Large intestine (tissue), 3 donors: ENCODE measurements at regions not wholly inside any gene's neighbourhood (a gene's known extent, or its start where the extent isn't known, plus 50 kb on each side); places are given as distances from the start of the nearest gene placed in this dataset.
A peak's percentile ranks its signal among the peaks of the same experiment; 100 is the strongest.
"Not testable (repeated sequence)": the region's sequence is repeated elsewhere in the genome, so short reads cannot be mapped to it uniquely, and the experiment has no call there.

ENCODE experiments used
- DNase-seq, 2 donors: peaks; one replicate each; pipeline versions ENCODE4 v3.0.0 to v3.0.0-alpha.2; 2013
- H3K27ac ChIP-seq: one replicate; pipeline ENCODE4 v1.5.1; 2013; ENCODE audit warnings: low read length
- H3K27me3 ChIP-seq: 2 replicates; pipeline ENCODE4 v1.6.1; 2013; ENCODE audit warnings: low read length; ENCODE audit not compliant: control insufficient read depth, insufficient read depth
- H3K36me3 ChIP-seq: 2 replicates; pipeline ENCODE4 v1.6.1; 2013; ENCODE audit warnings: low read length; ENCODE audit not compliant: control insufficient read depth, insufficient read depth
- H3K4me1 ChIP-seq: one replicate; pipeline ENCODE4 v1.6.1; 2013; ENCODE audit warnings: low read length; ENCODE audit not compliant: control insufficient read depth, insufficient read depth
- H3K4me3 ChIP-seq: one replicate; pipeline ENCODE4 v1.5.1; 2013; ENCODE audit warnings: low read length
- H3K9me3 ChIP-seq: one replicate; pipeline ENCODE4 v1.6.1; 2013; ENCODE audit warnings: mild to moderate bottlenecking, low read depth, low read length, moderate library complexity; ENCODE audit not compliant: control insufficient read depth
- WGBS: methylation state at CpG from one replicate; pipeline ENCODE4 v1.1.5; 2013; ENCODE audit warnings: low lambda C conversion rate; ENCODE audit not compliant: insufficient coverage; 5-methylcytosine and 5-hydroxymethylcytosine counted together

GRCh38 chr21:35812679-35813078 is 247.6 kb downstream of the SETD4 start:
- DNase-seq = no peak
- 96% methylated on average over 7 of the region's 9 CpGs for WGBS
- Histone ChIP-seq H3K27me3 (no peaks in the 10 kb centered on the region), H3K27ac (no peak overlapping the region), H3K4me3 (no peak overlapping the region), H3K36me3 (no peaks in the 10 kb centered on the region), H3K9me3 (no peaks in the 10 kb centered on the region), H3K4me1 (no peaks in the 10 kb centered on the region)

- no peaks in the 10 kb centered on the region for H3K36me3 ChIP-seq
- H3K4me3 ChIP-seq = no peak overlapping the region
- no peaks in the 10 kb centered on the region for H3K9me3 ChIP-seq
- peak; percentile 54 to 85 for DNase-seq
- no peaks in the 10 kb centered on the region for H3K27me3 ChIP-seq
- H3K27ac ChIP-seq = peak overlapping the region; percentile 1
- 37% methylated on average over 2 of the region's 10 CpGs for WGBS
- H3K4me1 ChIP-seq = no peaks in the 10 kb centered on the region
Measured at GRCh38 chr21:35811191-35811806, 249.0 kb downstream of the SETD4 start.

GRCh38 chr21:35810431-35810970 is 249.8 kb downstream of the SETD4 start:
- H3K4me1 ChIP-seq = no peaks in the 10 kb centered on the region
- no peaks in the 10 kb centered on the region for H3K36me3 ChIP-seq
- H3K27ac ChIP-seq = no peak overlapping the region
- H3K4me3 ChIP-seq = no peak overlapping the region
- WGBS = no CpG with 5 or more reads among the region's 7 CpGs
- H3K9me3 ChIP-seq = no peaks in the 10 kb centered on the region
- H3K27me3 ChIP-seq = no peaks in the 10 kb centered on the region
- peak in 1 of 2 donors; percentile 14 for DNase-seq

GRCh38 chr21:35801391-35801790 is 258.9 kb downstream of the SETD4 start:
- no peaks in the 10 kb centered on the region for H3K36me3 ChIP-seq
- H3K9me3 ChIP-seq = no peaks in the 10 kb centered on the region
- no peak overlapping the region for H3K4me3 ChIP-seq
- peaks cover 5% of the 10 kb centered on the region for H3K4me1 ChIP-seq
- H3K27ac ChIP-seq = no peak overlapping the region
- H3K27me3 ChIP-seq = no peaks in the 10 kb centered on the region
- no peak for DNase-seq
- WGBS = no CpG with 5 or more reads among the region's 4 CpGs

GRCh38 chr21:35800796-35801385 is 259.4 kb downstream of the SETD4 start:
- not testable (repeated sequence) for H3K27me3 ChIP-seq, H3K27ac ChIP-seq, DNase-seq, H3K4me3 ChIP-seq, H3K36me3 ChIP-seq, H3K9me3 ChIP-seq, H3K4me1 ChIP-seq
- no CpG with 5 or more reads among the region's 9 CpGs for WGBS

GRCh38 chr21:35796844-35797243 is 263.5 kb downstream of the SETD4 start:
- peaks cover 15% of the 10 kb centered on the region for H3K4me1 ChIP-seq
- H3K4me3 ChIP-seq = no peak overlapping the region
- H3K27ac ChIP-seq = no peak overlapping the region
- peak in 1 of 2 donors; percentile 32 for DNase-seq
- WGBS = 0% methylated on average over 2 of the region's 2 CpGs
- H3K9me3 ChIP-seq = no peaks in the 10 kb centered on the region
- no peaks in the 10 kb centered on the region for H3K36me3 ChIP-seq
- H3K27me3 ChIP-seq = no peaks in the 10 kb centered on the region

- not testable (repeated sequence) for H3K36me3 ChIP-seq, H3K9me3 ChIP-seq, DNase-seq, H3K27ac ChIP-seq, H3K4me3 ChIP-seq, H3K27me3 ChIP-seq
- WGBS = no CpG with 5 or more reads among the region's 4 CpGs
- peaks cover 15% of the 10 kb centered on the region for H3K4me1 ChIP-seq
Measured at GRCh38 chr21:35794527-35794926, 265.8 kb downstream of the SETD4 start.

GRCh38 chr21:35792569-35793305 is 267.6 kb downstream of the SETD4 start:
- Histone ChIP-seq H3K27ac (peak overlapping the region; percentile 40), H3K9me3 (no peaks in the 10 kb centered on the region), H3K36me3 (no peaks in the 10 kb centered on the region), H3K4me3 (no peak overlapping the region), H3K4me1 (peaks cover 15% of the 10 kb centered on the region), H3K27me3 (no peaks in the 10 kb centered on the region)
- DNase-seq = peak in 1 of 2 donors; percentile 66
- 0% methylated on average over 2 of the region's 5 CpGs for WGBS

GRCh38 chr21:35791541-35792325 is 268.6 kb downstream of the SETD4 start:
- 89% methylated on average over 6 of the region's 10 CpGs for WGBS
- Histone ChIP-seq H3K4me3 (no peak overlapping the region), H3K4me1 (peaks cover 13% of the 10 kb centered on the region), H3K36me3 (no peaks in the 10 kb centered on the region), H3K27ac (no peak overlapping the region), H3K9me3 (no peaks in the 10 kb centered on the region), H3K27me3 (no peaks in the 10 kb centered on the region)
- DNase-seq = no peak

GRCh38 chr21:35783721-35784120 is 276.6 kb downstream of the SETD4 start:
- no peak for DNase-seq
- Histone ChIP-seq H3K4me3 (no peak overlapping the region), H3K27ac (no peak overlapping the region), H3K27me3 (no peaks in the 10 kb centered on the region), H3K36me3 (no peaks in the 10 kb centered on the region), H3K9me3 (no peaks in the 10 kb centered on the region), H3K4me1 (no peaks in the 10 kb centered on the region)
